Upper lobe of right lung (tissue), 1 donor: ENCODE measurements at regions not wholly inside any gene's neighbourhood (a gene's known extent, or its start where the extent isn't known, plus 50 kb on each side); places are given as distances from the start of the nearest gene placed in this dataset.

ENCODE experiments used
- ATAC-seq: fragments of 200-7000 bp; cut with Tn5 transposase; one replicate; pipeline ENCODE4 v1.9.1; 2020; ENCODE audit warnings: mild to moderate bottlenecking, moderate library complexity
- DNase-seq: peaks from one replicate; pipeline ENCODE4 v3.0.0-alpha.2; 2020
- H3K27ac ChIP-seq: fragments of 200-600 bp; one replicate; pipeline ENCODE4 v1.8.0; 2022
- H3K27me3 ChIP-seq: fragments of 200-600 bp; one replicate; pipeline ENCODE4 v1.8.0; 2022; ENCODE audit warnings: mild to moderate bottlenecking
- H3K36me3 ChIP-seq: fragments of 200-600 bp; one replicate; pipeline ENCODE4 v1.8.0; 2022
- H3K4me1 ChIP-seq: fragments of 200-600 bp; one replicate; pipeline ENCODE4 v1.8.0; 2022
- H3K4me3 ChIP-seq: fragments of 200-600 bp; one replicate; pipeline ENCODE4 v1.8.0; 2022; ENCODE audit warnings: mild to moderate bottlenecking
- H3K9me3 ChIP-seq: fragments of 200-600 bp; one replicate; pipeline ENCODE4 v1.8.0; 2022
- intact Hi-C: fragments of 100-400 bp; cut with DNase I; formaldehyde crosslinking; loops from one replicate; pipeline ENCODE4 v1.11.0; 2022
- TF ChIP-seq, protein P1 (sequence below): fragments of 200-600 bp; IDR thresholded peaks from one replicate; pipeline ENCODE4 v1.8.0; 2022; ENCODE audit warnings: antibody characterized with exemption
- donor health status: DM: no; HTN: yes; CAD: no; lungs with severe emphysema.

DNA sequence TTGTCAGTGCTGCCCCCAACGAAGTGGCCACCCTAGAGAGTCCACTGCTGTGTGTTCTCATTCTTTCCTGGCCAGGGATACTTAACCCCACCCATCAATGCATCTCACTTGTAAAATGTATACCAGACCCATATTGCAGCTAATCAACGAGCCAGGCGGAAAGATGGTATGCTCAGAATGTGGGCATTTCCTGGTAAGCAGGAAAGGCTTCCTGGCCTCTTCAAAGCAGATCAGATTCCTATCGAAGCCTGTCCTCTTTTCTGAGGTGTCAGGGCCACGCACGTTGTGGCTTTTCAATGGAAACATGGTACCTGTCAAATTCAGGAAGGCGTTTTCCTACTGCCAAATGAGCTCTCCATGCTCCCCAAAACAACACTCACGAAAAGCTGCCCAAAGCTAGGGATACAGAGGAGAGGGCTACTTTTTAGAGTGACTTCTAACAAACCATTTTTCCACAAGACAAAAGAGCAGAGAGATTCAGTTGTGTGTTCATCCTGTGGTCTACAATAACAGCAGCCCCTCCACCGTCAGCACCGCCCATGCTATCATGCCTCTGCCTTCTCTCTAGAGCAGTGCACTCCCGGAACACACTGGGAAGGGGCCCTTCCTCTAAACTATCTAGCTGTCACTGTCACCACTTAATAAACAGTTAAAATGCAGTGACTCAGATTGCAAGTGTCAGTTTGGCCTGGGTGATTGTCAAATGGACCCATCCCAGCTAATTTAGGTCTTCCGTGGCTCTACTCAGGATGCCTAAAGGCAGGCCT lies 535.1 kb downstream of the RNF144A start:
- Histone ChIP-seq H3K4me3 (no peak overlapping the region), H3K27ac (no peak overlapping the region), H3K9me3 (no peaks in the 10 kb centered on the region), H3K4me1 (no peaks in the 10 kb centered on the region), H3K27me3 (no peaks in the 10 kb centered on the region), H3K36me3 (no peaks in the 10 kb centered on the region)
- TF ChIP-seq, protein P1, sequence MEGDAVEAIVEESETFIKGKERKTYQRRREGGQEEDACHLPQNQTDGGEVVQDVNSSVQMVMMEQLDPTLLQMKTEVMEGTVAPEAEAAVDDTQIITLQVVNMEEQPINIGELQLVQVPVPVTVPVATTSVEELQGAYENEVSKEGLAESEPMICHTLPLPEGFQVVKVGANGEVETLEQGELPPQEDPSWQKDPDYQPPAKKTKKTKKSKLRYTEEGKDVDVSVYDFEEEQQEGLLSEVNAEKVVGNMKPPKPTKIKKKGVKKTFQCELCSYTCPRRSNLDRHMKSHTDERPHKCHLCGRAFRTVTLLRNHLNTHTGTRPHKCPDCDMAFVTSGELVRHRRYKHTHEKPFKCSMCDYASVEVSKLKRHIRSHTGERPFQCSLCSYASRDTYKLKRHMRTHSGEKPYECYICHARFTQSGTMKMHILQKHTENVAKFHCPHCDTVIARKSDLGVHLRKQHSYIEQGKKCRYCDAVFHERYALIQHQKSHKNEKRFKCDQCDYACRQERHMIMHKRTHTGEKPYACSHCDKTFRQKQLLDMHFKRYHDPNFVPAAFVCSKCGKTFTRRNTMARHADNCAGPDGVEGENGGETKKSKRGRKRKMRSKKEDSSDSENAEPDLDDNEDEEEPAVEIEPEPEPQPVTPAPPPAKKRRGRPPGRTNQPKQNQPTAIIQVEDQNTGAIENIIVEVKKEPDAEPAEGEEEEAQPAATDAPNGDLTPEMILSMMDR, result no peak
- no peak for ATAC-seq
- DNase-seq, result no peak
- intact Hi-C loops, result no loop called here

DNA sequence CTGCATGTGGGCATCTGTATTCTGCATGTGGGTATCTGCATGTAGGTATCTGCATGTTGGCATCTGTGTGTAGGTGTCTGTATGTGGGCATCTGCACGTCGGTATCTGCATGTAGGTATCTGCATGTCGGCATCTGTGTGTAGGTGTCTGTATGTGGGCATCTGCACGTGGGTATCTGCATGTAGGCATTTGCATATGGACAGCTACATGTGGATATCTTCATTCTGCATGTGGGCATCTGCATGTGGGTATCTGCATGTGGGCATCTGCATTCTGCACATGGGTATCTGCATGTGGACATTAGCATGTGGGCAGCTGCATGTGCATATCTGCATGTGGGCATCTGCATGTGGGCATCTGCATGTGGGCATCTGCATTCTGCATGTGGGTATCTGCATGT lies 537.4 kb downstream of the RNF144A start:
- ATAC-seq (no peak), DNase-seq (no peak)
- Histone ChIP-seq H3K4me1 (no peaks in the 10 kb centered on the region), H3K36me3 (no peaks in the 10 kb centered on the region), H3K27ac (no peak overlapping the region), H3K9me3 (no peaks in the 10 kb centered on the region), H3K27me3 (no peaks in the 10 kb centered on the region), H3K4me3 (no peak overlapping the region)
- TF ChIP-seq, protein P1, result no peak
- intact Hi-C loops, result no loop called here

DNA sequence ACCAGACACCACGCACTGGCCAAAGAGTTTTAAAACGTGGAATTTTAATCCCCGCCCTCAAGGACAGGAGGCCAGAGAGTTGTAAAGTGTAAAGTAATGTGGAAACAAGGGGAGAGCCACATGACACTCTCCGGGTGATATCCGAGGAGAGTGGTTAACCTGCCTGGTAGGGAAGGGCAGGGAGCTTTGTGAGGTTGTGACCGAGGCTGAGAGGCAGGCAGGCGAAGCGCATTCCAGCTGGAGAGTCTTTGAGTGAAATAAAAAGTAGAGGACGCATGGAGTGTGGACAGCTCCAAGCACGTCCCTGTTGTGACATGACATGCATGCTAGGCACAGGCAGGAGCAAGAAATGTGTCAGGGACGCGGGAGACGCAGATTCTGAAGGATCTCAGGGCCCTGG lies 539.5 kb downstream of the RNF144A start:
- Histone ChIP-seq H3K9me3 (no peaks in the 10 kb centered on the region), H3K27me3 (no peaks in the 10 kb centered on the region), H3K4me1 (no peaks in the 10 kb centered on the region), H3K4me3 (no peak overlapping the region), H3K27ac (no peak overlapping the region), H3K36me3 (no peaks in the 10 kb centered on the region)
- no peak for ATAC-seq
- intact Hi-C loops, result no loop called here
- TF ChIP-seq, protein P1, result no peak
- DNase-seq, result no peak

DNA sequence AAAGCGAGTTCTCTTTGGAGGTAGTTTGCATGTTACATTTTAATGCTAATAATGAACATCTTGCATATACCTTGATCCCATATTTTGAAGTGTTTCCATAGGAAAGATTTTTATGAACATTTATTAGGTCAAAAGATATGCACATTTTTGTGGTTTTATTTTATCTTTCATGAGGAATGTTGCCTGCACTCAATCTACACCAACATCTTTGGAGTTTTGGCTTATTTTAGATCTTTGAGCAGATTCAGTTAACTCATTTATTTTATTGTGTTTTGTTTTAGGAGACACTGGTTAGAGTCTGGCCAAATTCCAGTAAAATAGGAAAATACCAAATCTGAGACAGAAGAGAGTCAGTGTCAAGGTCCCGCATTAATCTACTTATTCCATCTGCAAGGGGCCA lies 540.9 kb downstream of the RNF144A start:
- no peaks in the 10 kb centered on the region for H3K36me3 ChIP-seq
- H3K9me3 ChIP-seq, result no peaks in the 10 kb centered on the region
- no peak overlapping the region for H3K4me3 ChIP-seq
- ATAC-seq (no peak), DNase-seq (no peak)
- intact Hi-C loops, result no loop called here
- TF ChIP-seq, protein P1, result no peak
- no peaks in the 10 kb centered on the region for H3K27me3 ChIP-seq
- no peaks in the 10 kb centered on the region for H3K4me1 ChIP-seq
- no peak overlapping the region for H3K27ac ChIP-seq

DNA sequence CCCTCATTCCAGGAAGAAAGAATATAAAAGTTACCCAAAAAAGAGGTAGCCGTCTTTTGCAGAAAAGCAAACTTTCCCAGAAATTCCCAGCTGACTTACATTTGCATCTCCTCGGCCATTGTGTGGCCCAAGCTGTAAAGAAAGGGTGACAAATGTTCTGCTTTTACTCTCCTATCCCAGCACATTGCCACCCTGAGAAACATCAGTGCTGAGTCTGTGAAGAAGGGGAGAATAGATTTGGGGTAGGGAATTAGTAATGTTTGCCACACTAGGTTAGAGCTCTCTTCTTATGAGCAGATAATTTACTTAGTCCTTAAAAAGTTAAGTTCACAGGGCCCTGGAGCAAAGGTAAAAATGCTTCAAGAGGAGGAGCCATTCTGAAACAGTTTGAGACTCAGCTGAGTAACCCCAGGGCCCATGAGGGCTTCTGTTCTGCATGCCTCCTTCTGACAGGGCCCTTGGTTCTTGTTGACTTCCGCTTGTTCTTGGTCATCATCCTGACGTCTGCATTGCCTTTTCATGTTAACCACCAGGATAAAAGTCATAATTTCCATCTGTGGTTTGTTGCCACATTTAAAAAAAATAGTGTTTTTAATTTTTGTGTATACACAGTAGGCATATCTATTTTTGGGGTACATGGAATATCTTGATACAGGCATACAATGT lies 550.7 kb downstream of the RNF144A start:
- no peaks in the 10 kb centered on the region for H3K4me1 ChIP-seq
- TF ChIP-seq, protein P1, result no peak
- intact Hi-C loops, result no loop called here
- ATAC-seq (no peak), DNase-seq (no peak)
- no peaks in the 10 kb centered on the region for H3K36me3 ChIP-seq
- H3K27ac ChIP-seq, result no peak overlapping the region
- no peaks in the 10 kb centered on the region for H3K9me3 ChIP-seq
- H3K27me3 ChIP-seq, result no peaks in the 10 kb centered on the region
- no peak overlapping the region for H3K4me3 ChIP-seq
